Heart left ventricle (tissue), 13 donors: ENCODE measurements at regions not wholly inside any gene's neighbourhood (a gene's known extent, or its start where the extent isn't known, plus 50 kb on each side); places are given as distances from the start of the nearest gene placed in this dataset.

Source experiments
- POLR2A ChIP-seq, 2 donors: fragments of 450-650 bp; IDR thresholded peaks; one replicate each; pipeline ENCODE4 v1.6.1; 2017; ENCODE audit warnings: antibody characterized with exemption in 2 of 2, mild to moderate bottlenecking in 2 of 2, moderate library complexity in 2 of 2
- TF ChIP-seq, protein P1 (sequence below), 12 donors: fragments of 200-600 bp; sonication (generic) in 4 of 12; IDR thresholded peaks; one replicate each; pipeline versions ENCODE4 v1.5.0 to v1.8.0; 2018 to 2022; ENCODE audit warnings: antibody characterized with exemption in 12 of 12, mild to moderate bottlenecking in 5 of 12
- donor health status: ischemic (EF 13 %, LVEDD 7.1; RV severe dilation, severe dysfunction).
- donor health status: DM: no; HTN: yes; CAD: no.
- donor health status: DM: no; HTN: no; CAD: no.
- donor health status: ischemic (EF 25% LVEDD 6.9; RV normal size, moderate dysfunction).
- donor health status: ischemic (EF 25% LVEDD 5.7; RV mildly dilated, moderate dysfunction).
- donor health status: ischemic (EF 35%, LVEDD 5.7; RV mildly dilated, moderate dysfunction).
- donor health status: nonischemic (EF 11% LVEDD 7.7; RV severe dilation, severe dysfunction).
- donor health status: DM: yes; HTN: yes; CAD: no.
- donor health status: PGD.
- donor health status: ischemic (EF 29% LVEDD 5.4; RV normal size, mild dysfunction).
- donor health status: nonischemic (EF 23%, LVEDD 6.1; RV moderate dilation, normal function).

DNA sequence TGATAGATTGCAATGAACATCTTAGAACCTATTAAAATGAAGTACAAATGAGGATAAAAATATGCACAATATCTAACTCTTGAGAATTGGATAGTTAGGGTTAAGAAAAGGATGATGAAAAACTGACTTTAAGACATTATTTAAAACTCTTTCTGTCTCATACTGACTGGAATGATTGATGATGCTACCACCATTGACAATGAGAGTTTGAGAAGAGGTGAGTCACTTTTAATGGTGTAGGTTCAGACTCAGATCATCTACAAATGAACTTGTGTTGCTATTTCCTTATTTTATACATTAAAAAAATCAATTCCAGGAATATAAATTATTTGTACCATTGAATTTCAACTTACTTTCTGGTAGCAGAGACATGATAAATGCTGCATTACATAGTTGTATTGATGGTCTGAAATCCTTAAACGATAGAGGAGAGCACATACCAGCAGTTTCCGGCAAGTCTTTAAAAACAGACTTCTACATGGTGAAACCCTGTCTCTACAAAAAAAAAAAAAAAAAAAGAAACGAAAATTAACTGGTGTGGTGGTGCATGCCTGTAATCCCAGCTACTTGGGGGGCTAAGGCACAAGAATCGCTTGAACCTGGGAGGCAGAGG, 409.0 kb downstream of the OTOL1 start:
- TF ChIP-seq, protein P1, sequence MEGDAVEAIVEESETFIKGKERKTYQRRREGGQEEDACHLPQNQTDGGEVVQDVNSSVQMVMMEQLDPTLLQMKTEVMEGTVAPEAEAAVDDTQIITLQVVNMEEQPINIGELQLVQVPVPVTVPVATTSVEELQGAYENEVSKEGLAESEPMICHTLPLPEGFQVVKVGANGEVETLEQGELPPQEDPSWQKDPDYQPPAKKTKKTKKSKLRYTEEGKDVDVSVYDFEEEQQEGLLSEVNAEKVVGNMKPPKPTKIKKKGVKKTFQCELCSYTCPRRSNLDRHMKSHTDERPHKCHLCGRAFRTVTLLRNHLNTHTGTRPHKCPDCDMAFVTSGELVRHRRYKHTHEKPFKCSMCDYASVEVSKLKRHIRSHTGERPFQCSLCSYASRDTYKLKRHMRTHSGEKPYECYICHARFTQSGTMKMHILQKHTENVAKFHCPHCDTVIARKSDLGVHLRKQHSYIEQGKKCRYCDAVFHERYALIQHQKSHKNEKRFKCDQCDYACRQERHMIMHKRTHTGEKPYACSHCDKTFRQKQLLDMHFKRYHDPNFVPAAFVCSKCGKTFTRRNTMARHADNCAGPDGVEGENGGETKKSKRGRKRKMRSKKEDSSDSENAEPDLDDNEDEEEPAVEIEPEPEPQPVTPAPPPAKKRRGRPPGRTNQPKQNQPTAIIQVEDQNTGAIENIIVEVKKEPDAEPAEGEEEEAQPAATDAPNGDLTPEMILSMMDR (IDR thresholded peaks at IDR 0.05) = no peak
- no peak for TF ChIP-seq POLR2A (IDR thresholded peaks at IDR 0.05)
